Colonic mucosa (tissue), 4 donors: ENCODE measurements at regions not wholly inside any gene's neighbourhood (a gene's known extent, or its start where the extent isn't known, plus 50 kb on each side); places are given as distances from the start of the nearest gene placed in this dataset.
"Not testable (repeated sequence)": the region's sequence is repeated elsewhere in the genome, so short reads cannot be mapped to it uniquely, and the experiment has no call there.

ENCODE experiments used
- DNase-seq: peaks from one replicate; pipeline ENCODE4 v3.0.0-alpha.2; 2020
- H3K27ac ChIP-seq: fragments of 200-600 bp; one replicate; pipeline ENCODE4 v1.8.0; 2021
- H3K27me3 ChIP-seq: fragments of 200-600 bp; one replicate; pipeline ENCODE4 v1.8.0; 2021
- H3K36me3 ChIP-seq: fragments of 200-600 bp; one replicate; pipeline ENCODE4 v1.8.0; 2021
- H3K4me1 ChIP-seq: fragments of 200-600 bp; one replicate; pipeline ENCODE4 v1.8.0; 2021; ENCODE audit warnings: mild to moderate bottlenecking
- H3K4me3 ChIP-seq: fragments of 200-600 bp; one replicate; pipeline ENCODE4 v1.8.0; 2021
- H3K9ac ChIP-seq, 2 donors: one replicate each; pipeline ENCODE4 v1.7.0; 2013; ENCODE audit warnings: control low read depth in 2 of 2, low read depth in 2 of 2, low read length in 2 of 2
- H3K9me3 ChIP-seq: fragments of 200-600 bp; one replicate; pipeline ENCODE4 v1.8.0; 2021
- CTCF ChIP-seq: fragments of 200-600 bp; IDR thresholded peaks from one replicate; pipeline ENCODE4 v1.8.0; 2022; ENCODE audit warnings: antibody characterized with exemption, mild to moderate bottlenecking
- intact Hi-C: fragments of 100-400 bp; cut with DNase I; formaldehyde crosslinking; loops from one replicate; pipeline ENCODE4 v1.14.1; 2022
- donor health status: healthy.
- donor health status: DM: no; HTN: no; CAD: no.
- donor health status: DM: no; HTN: no; CAD: no.

GRCh38 chr2:49619804-49620203, 465.5 kb upstream of the FSHR start:
- no peaks in the 10 kb centered on the region for H3K36me3 ChIP-seq
- no peak overlapping the region for H3K4me3 ChIP-seq
- H3K27ac ChIP-seq = no peak overlapping the region
- no peaks in the 10 kb centered on the region for H3K9me3 ChIP-seq
- intact Hi-C loops = no loop called here
- no peaks in the 10 kb centered on the region for H3K27me3 ChIP-seq
- TF ChIP-seq CTCF = no peak
- no peak overlapping the region for H3K9ac ChIP-seq
- H3K4me1 ChIP-seq = no peaks in the 10 kb centered on the region
- DNase-seq = no peak

DNA sequence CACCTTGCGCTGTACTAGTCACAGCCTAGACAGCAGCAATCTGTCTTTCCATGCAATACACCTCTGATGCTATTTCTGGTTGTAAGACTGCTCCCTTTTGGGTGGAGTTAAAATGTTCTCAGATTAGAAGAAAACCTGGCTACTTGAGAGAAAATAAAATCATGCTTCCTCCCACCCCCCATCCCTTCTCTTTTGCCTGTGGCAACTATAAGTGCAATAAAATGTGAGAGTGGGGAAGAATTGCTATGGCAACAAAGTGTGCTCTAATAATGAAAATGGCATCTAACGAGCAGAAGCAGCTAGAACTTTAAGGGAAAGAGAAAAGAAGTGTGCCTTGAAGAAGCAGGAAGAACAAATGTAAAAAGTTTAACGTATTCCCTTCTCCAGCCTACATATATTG, 464.2 kb upstream of the FSHR start:
- H3K9ac ChIP-seq = no peak overlapping the region
- no peaks in the 10 kb centered on the region for H3K4me1 ChIP-seq
- no peak for TF ChIP-seq CTCF
- H3K9me3 ChIP-seq = no peaks in the 10 kb centered on the region
- no peaks in the 10 kb centered on the region for H3K36me3 ChIP-seq
- intact Hi-C loops = no loop called here
- no peak overlapping the region for H3K27ac ChIP-seq
- no peak overlapping the region for H3K4me3 ChIP-seq
- H3K27me3 ChIP-seq = no peaks in the 10 kb centered on the region
- no peak for DNase-seq

DNA sequence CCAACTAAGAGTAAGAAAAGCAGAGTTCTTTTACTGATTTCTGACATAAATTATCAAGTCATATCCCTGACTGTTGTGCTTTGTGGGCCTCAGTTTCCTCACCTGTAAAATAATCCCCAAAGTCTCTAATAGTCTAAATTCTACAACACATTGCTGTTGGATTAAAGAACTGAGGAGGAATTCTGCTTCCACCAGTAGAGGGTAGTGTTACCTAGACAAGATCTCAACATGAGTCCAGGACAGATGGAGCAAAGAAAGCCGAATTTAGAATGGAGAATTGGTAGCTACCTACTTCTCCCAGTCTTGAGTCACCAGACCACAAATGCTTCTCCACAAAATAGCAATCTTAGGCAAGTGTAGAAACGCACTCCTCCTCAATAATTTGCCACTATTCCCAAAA, 462.5 kb upstream of the FSHR start:
- TF ChIP-seq CTCF = no peak
- DNase-seq = no peak
- no peaks in the 10 kb centered on the region for H3K27me3 ChIP-seq

DNA sequence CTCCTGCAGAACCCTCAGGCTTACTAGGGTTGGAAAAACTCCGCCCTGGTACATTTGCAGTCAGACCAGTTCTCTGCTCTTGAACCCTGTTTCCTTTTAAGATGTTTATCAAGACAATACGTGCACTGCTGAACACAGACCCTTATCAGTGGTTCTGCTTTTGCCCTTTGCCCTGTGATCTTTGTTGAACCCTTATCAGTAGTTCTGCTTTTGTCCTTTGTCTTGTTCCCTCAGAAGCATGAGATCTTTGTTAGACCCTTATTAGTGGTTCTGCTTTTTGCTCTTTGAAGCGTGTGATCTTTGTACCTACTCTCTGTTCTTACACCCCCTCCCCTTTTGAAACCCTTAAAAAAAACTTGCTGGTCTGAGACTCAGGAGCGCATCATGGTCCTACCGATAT, 457.5 kb upstream of the FSHR start:
- intact Hi-C loops, H3K27ac ChIP-seq, H3K9ac ChIP-seq, H3K4me3 ChIP-seq, H3K36me3 ChIP-seq, DNase-seq, H3K4me1 ChIP-seq, H3K9me3 ChIP-seq, H3K27me3 ChIP-seq: not testable (repeated sequence)

More for the DNA sequence above, 462.5 kb upstream of the FSHR start:
- no peaks in the 10 kb centered on the region for H3K4me1 ChIP-seq
- intact Hi-C loops = no loop called here
- H3K9ac ChIP-seq = no peak overlapping the region
- H3K9me3 ChIP-seq = no peaks in the 10 kb centered on the region
- H3K36me3 ChIP-seq = no peaks in the 10 kb centered on the region
- H3K27ac ChIP-seq = no peak overlapping the region
- H3K4me3 ChIP-seq = no peak overlapping the region

DNA sequence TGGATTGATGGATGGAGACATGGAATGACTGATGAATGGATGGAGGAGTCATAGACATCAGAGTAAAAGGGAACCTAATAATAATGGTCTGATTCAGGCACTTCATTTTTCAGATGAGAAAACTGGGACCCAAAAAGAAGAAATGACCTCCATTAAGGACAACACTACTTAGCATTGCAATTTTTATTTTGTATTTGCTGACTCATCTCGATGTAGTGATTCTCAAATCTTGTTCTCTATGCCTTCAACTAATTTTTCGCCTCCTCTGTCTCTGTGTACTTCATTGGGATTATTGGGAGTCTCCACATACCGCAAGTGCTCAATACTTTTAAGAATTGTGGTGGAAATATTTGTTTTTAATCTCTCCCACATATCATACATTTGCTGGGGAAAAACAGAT, 446.2 kb upstream of the FSHR start:
- H3K4me1 ChIP-seq = no peaks in the 10 kb centered on the region
- no peak overlapping the region for H3K4me3 ChIP-seq
- H3K27me3 ChIP-seq = no peaks in the 10 kb centered on the region
- no peaks in the 10 kb centered on the region for H3K9me3 ChIP-seq
- H3K36me3 ChIP-seq = no peaks in the 10 kb centered on the region
- no peak overlapping the region for H3K9ac ChIP-seq
- H3K27ac ChIP-seq = no peak overlapping the region
- intact Hi-C loops = no loop called here
- DNase-seq = no peak
- TF ChIP-seq CTCF = no peak

GRCh38 chr2:49598231-49598630, 443.9 kb upstream of the FSHR start:
- H3K27me3 ChIP-seq = no peaks in the 10 kb centered on the region
- intact Hi-C loops = no loop called here
- no peak overlapping the region for H3K27ac ChIP-seq
- TF ChIP-seq CTCF = no peak
- DNase-seq = no peak
- H3K4me1 ChIP-seq = no peaks in the 10 kb centered on the region
- H3K9ac ChIP-seq = no peak overlapping the region
- no peak overlapping the region for H3K4me3 ChIP-seq
- H3K9me3 ChIP-seq = no peaks in the 10 kb centered on the region
- no peaks in the 10 kb centered on the region for H3K36me3 ChIP-seq
